ENCODE measurements at regions not wholly inside any gene's neighbourhood (a gene's known extent, or its start where the extent isn't known, plus 50 kb on each side); places are given as distances from the start of the nearest gene placed in this dataset.

DNA sequence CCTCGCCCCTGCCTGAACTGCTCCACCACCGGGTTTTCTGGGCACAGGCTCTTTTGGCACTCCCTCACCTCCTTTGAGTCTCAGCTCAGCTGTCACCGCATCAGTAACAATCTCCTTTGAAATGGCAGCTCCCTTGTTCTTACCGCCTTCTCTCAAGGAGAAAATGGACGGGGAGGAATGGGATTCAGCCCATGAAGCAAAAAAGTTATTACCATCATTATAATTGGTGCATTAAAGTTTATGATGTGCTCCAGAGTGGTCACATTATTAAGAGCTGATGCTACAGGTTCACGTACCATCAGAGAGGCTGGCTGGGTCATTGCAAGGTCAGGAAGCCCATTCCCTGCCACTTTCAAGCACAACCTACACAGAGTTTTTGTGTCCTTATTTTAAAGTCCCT, 344.7 kb downstream of the AGTPBP1 start:
- H3K36me3 ChIP-seq (ENCODE audit: insufficient read depth, low read length) = no peaks in the 10 kb centered on the region
- H3K79me2 ChIP-seq (ENCODE audit: insufficient read depth, low read length) = no peaks in the 10 kb centered on the region
- H3F3A ChIP-seq (ENCODE audit: low read depth) = no peaks in the 10 kb centered on the region
- no peaks in the 10 kb centered on the region for H3K27me3 ChIP-seq (ENCODE audit: insufficient read depth, low read length, poor library complexity, severe bottlenecking)
- H3K4me3 ChIP-seq (ENCODE audit: low read length, poor library complexity, severe bottlenecking) = no peak overlapping the region
- H3K9me2 ChIP-seq (replicated peaks; ENCODE audit: low read depth, low read length) = no peaks in the 10 kb centered on the region
- no peaks in the 10 kb centered on the region for H4K20me1 ChIP-seq (ENCODE audit: insufficient read depth, low read length, poor library complexity, severe bottlenecking)
- no peak overlapping the region for H3K4me2 ChIP-seq (ENCODE audit: low read depth, low read length, poor library complexity, severe bottlenecking)
- no peak overlapping the region for H3K9ac ChIP-seq (ENCODE audit: low read depth, low read length, poor library complexity, severe bottlenecking)
- no peaks in the 10 kb centered on the region for H3K4me1 ChIP-seq (ENCODE audit: insufficient read depth, low read length, poor library complexity, severe bottlenecking)
- TF ChIP-seq EZH2phosphoT487 (IDR thresholded peaks at IDR 0.05; ENCODE audit: borderline replicate concordance) = no peak
- TF ChIP-seq, protein P1, sequence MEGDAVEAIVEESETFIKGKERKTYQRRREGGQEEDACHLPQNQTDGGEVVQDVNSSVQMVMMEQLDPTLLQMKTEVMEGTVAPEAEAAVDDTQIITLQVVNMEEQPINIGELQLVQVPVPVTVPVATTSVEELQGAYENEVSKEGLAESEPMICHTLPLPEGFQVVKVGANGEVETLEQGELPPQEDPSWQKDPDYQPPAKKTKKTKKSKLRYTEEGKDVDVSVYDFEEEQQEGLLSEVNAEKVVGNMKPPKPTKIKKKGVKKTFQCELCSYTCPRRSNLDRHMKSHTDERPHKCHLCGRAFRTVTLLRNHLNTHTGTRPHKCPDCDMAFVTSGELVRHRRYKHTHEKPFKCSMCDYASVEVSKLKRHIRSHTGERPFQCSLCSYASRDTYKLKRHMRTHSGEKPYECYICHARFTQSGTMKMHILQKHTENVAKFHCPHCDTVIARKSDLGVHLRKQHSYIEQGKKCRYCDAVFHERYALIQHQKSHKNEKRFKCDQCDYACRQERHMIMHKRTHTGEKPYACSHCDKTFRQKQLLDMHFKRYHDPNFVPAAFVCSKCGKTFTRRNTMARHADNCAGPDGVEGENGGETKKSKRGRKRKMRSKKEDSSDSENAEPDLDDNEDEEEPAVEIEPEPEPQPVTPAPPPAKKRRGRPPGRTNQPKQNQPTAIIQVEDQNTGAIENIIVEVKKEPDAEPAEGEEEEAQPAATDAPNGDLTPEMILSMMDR (conservative IDR thresholded peaks at IDR 0.05; ENCODE audit: low read length) = no peak
- no peak overlapping the region for H2AFZ ChIP-seq (ENCODE audit: low read length)
- H3K9me3 ChIP-seq (ENCODE audit: insufficient read depth, low read depth, low read length) = no peaks in the 10 kb centered on the region

DNA sequence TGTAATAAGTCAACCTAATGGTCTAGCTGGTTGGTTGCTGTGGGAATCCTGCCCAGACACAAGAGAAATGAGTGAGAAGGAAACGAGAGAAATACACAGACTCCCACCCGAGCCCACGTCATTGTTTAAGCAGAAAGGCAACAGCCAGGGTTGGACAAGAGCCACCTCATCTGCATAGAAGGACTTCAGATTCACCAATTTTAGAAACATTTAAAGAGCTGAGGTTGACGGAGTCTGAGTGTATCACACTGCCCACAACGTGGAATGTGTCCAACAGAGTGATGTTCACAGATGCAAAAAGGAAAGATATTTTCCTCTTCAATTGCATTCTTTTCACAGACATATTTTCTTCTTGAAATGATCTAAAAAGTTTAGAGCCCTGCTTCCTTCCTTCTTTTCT, 349.5 kb downstream of the AGTPBP1 start:
- H3K9me2 ChIP-seq (replicated peaks; ENCODE audit: low read depth, low read length) = no peaks in the 10 kb centered on the region
- no peak for TF ChIP-seq EZH2phosphoT487 (IDR thresholded peaks at IDR 0.05; ENCODE audit: borderline replicate concordance)
- TF ChIP-seq, protein P1 (conservative IDR thresholded peaks at IDR 0.05; ENCODE audit: low read length) = no peak

DNA sequence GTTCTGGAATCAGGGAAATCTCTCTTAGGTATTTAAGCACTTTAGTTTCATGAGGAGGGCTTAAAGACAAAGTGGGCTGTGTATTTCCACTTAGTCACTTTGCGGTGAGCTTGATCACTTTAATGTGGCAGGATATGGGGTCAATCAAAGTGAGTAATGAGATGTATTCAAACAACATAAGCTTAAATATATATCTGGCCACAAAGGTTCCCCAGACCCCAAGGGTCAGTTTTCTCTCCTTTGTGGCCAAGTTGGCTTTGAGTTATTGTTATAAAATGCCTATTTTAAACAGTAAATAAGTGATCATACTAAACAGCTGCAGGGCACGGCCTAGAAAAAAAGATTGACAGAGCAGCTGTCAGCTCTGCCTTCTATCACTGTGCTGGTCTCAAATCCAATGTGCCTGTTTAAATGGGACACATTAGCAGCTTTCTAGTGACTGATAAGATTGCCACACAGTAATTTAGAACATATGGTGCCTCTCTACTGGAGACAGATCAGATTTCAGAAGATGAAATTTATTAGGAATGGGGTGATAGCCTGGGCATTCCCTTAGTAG, 363.9 kb downstream of the AGTPBP1 start:
- H3K4me1 ChIP-seq (ENCODE audit: insufficient read depth, low read length, poor library complexity, severe bottlenecking) = peaks cover 6% of the 10 kb centered on the region
- H3K79me2 ChIP-seq (ENCODE audit: insufficient read depth, low read length) = no peaks in the 10 kb centered on the region
- no peaks in the 10 kb centered on the region for H3K36me3 ChIP-seq (ENCODE audit: insufficient read depth, low read length)
- H3K9ac ChIP-seq (ENCODE audit: low read depth, low read length, poor library complexity, severe bottlenecking) = no peak overlapping the region
- no peaks in the 10 kb centered on the region for H4K20me1 ChIP-seq (ENCODE audit: insufficient read depth, low read length, poor library complexity, severe bottlenecking)
- H3K9me3 ChIP-seq (ENCODE audit: insufficient read depth, low read depth, low read length) = no peaks in the 10 kb centered on the region
- peaks cover 52% of the 10 kb centered on the region for H3K27me3 ChIP-seq (ENCODE audit: insufficient read depth, low read length, poor library complexity, severe bottlenecking)
- H3K4me3 ChIP-seq (ENCODE audit: low read length, poor library complexity, severe bottlenecking) = no peak overlapping the region
- H2AFZ ChIP-seq (ENCODE audit: low read length) = no peak overlapping the region
- TF ChIP-seq, protein P1 (conservative IDR thresholded peaks at IDR 0.05; ENCODE audit: low read length) = no peak
- 0 out of 2 replicates have a peak, but pooled peaks have one; percentile 26 for TF ChIP-seq EZH2phosphoT487 (IDR thresholded peaks at IDR 0.05; ENCODE audit: borderline replicate concordance)
- H3K9me2 ChIP-seq (replicated peaks; ENCODE audit: low read depth, low read length) = no peaks in the 10 kb centered on the region
- no peak overlapping the region for H3K4me2 ChIP-seq (ENCODE audit: low read depth, low read length, poor library complexity, severe bottlenecking)
- no peaks in the 10 kb centered on the region for H3F3A ChIP-seq (ENCODE audit: low read depth)

More for the DNA sequence above, 349.5 kb downstream of the AGTPBP1 start:
- Histone ChIP-seq H4K20me1 (ENCODE audit: insufficient read depth, low read length, poor library complexity, severe bottlenecking) (no peaks in the 10 kb centered on the region), H3K9me3 (ENCODE audit: insufficient read depth, low read depth, low read length) (no peaks in the 10 kb centered on the region), H3K27me3 (ENCODE audit: insufficient read depth, low read length, poor library complexity, severe bottlenecking) (no peaks in the 10 kb centered on the region), H3K9ac (ENCODE audit: low read depth, low read length, poor library complexity, severe bottlenecking) (no peak overlapping the region), H3K36me3 (ENCODE audit: insufficient read depth, low read length) (no peaks in the 10 kb centered on the region), H3K4me3 (ENCODE audit: low read length, poor library complexity, severe bottlenecking) (no peak overlapping the region), H3K4me1 (ENCODE audit: insufficient read depth, low read length, poor library complexity, severe bottlenecking) (no peaks in the 10 kb centered on the region), H2AFZ (ENCODE audit: low read length) (no peak overlapping the region), H3F3A (ENCODE audit: low read depth) (no peaks in the 10 kb centered on the region), H3K79me2 (ENCODE audit: insufficient read depth, low read length) (no peaks in the 10 kb centered on the region), H3K4me2 (ENCODE audit: low read depth, low read length, poor library complexity, severe bottlenecking) (no peak overlapping the region)

Data from Loucy (cell line).